NCI-H2227 (cell line): ENCODE measurements at regions not wholly inside any gene's neighbourhood (a gene's known extent, or its start where the extent isn't known, plus 50 kb on each side); places are given as distances from the start of the nearest gene placed in this dataset.

Experiments used
- DNase-seq: peaks from one replicate; lab custom pipeline; 2025; ENCODE audit not compliant: unreplicated experiment; lab: John Stamatoyannopoulos, UW

GRCh38 chr6:126091466-126091865 is 105.1 kb downstream of the TRMT11 start:
- DNase-seq: no peak

GRCh38 chr6:126093108-126093507 is 106.8 kb downstream of the TRMT11 start:
- DNase-seq: no peak

- no peak for DNase-seq
Measured at GRCh38 chr6:126094411-126094810, 108.1 kb downstream of the TRMT11 start.

GRCh38 chr6:126100386-126100785 is 114.0 kb downstream of the TRMT11 start:
- no peak for DNase-seq

GRCh38 chr6:126102358-126102757 is 116.0 kb downstream of the TRMT11 start:
- no peak for DNase-seq

DNA sequence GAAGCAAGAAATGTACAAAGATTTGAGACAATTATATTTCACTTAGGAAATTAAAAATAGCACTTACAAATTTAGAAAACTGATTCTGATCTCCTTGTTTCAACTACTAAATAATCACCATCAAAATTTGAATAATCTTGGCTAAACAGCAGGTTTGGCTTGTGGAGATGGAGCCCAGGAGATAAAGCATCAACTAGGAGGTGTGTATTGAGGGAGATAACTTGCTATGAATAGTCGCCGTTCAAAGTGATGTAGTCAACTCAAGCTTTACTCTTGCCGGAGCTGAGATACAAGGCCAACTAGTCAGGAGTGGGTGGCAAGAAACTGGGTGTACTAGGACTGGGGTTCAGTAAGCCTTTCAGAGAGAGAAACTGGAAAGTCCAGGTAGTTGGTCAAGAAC is 117.7 kb downstream of the TRMT11 start:
- DNase-seq: no peak

- DNase-seq: no peak
Measured at GRCh38 chr6:126107475-126108166, 121.3 kb downstream of the TRMT11 start.

DNA sequence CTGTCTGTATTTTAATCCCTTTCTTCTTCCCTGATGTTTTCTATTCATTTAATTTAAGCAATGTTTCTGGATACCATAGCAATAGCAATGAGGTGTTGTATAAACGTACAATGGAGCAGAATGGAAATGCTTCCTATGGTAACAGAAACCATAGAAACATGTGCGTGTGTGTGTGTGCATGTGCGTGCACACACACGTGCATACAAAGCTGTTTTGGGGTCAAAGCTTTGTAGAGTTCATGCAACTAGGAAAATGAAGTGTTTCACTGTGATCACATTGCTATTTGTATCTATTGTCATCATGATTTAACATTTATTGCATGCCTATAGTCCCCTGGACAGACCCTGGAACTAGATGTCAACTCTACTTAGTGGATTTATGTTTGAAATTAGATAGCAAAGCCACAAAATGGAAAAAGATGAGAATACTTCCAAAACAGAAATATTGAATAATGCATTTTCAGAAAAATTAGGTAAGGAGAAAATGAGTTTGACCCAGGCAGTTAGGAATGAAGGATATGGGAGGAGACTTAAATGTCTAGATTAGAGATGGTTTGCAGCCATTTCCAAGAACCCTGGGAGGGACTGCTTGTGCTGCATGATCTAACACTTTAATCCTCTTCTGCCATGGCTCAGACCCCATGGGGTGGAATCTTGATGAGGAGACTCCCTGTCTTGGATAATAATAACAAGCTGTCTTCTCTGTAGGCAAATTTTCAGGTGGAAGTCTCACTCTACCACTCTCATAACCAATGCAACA is 124.4 kb downstream of the TRMT11 start:
- no peak for DNase-seq

DNA sequence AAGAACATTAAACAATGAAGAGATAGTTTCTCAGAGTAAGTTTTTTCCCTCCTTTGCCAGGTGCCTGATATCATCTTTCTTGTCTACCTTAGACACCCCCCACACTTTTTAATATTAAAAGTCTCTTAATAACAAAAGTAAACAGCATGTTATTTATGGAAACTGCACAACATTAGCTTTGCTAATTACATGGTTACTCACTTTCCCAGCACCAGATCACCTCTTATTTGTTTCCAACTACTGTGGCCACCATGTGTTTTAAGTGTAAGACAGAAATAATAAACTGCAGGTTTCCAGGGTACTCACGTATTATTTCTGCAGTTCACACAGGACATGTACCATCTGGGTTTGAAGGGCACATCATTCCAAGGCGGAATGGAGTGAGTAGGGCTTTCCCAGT is 125.0 kb downstream of the TRMT11 start:
- no peak for DNase-seq

- no peak for DNase-seq
Measured at GRCh38 chr6:126112171-126112632, 125.9 kb downstream of the TRMT11 start.

DNA sequence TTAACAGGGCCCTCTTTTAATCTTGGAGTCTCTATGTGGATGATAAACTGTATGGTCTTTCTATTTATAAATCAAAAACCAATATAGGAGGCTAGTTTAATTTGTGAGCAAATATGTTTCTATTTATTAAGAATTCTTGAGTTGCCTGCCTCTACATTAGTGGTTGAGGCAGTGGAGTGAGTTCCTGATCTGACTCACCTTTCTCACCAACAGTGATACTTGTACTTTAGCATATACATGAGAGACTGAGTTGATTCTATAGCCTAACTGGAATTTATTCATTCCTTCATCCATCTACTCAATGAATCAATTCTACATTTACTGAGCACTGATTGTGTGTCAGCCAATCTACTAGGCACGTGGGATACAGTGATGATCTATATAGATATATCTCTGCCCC is 126.9 kb downstream of the TRMT11 start:
- DNase-seq: no peak

- DNase-seq: no peak
Measured at GRCh38 chr6:126117251-126117650, 130.9 kb downstream of the TRMT11 start.

- peak; percentile 1 for DNase-seq
Measured at GRCh38 chr6:126118058-126118755, 131.9 kb downstream of the TRMT11 start.

GRCh38 chr6:126118936-126119335 is 132.6 kb downstream of the TRMT11 start:
- DNase-seq: no peak

DNA sequence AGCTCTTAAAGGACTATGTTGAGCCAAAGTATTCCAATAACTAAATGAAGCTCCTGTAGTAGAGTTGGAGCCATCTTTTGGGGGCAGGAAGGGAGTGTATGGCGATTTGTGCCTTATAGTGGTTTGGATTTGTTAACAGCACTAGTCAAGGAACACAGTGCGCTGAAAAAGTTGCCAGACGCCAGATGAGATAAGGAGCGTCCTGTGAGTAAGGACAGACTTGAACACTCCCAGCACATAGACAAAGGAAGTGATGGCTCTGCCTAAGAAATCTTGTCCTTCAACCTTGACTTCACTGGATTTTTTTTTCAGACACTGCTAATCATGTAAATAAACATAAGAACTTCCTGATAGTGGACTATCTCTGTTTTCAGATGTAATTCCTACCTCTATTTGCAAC is 136.9 kb downstream of the TRMT11 start:
- DNase-seq: no peak

DNA sequence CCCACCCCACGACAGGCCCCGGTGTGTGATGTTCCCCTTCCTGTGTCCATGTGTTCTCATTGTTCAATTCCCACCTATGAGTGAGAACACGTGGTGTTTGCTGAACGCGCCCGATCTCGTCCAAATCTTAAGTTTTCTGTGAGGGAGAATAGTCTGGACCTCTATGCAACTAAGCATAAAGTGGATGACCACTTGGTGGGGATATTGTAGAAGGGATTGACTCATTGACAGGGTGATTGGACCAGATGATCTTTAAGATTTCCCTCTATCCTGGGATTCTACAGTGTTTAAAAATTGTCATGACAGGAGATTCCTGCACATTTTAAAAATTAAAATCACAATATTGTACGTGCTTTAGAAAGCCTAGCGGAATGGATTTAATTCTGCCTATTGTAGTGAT is 141.3 kb downstream of the TRMT11 start:
- DNase-seq: no peak

DNA sequence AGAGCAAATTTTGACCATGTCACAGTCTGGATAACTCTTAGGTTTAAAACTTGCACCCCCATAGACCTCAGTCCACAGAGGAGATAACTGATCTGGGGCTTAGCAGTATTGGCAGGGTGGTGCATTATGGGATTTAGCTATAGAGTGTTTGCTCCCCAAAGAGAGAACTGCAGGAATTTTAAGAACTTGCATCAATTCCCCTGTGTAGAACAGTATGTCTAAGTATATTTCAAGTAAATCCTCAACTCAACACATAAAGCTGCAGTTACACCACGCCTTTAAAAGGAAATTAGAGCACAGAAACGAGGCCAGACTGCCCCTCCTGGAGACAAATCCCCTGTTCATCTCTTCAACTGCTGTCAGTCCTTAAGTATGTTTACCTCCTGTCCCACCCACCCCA is 144.9 kb downstream of the TRMT11 start:
- DNase-seq: no peak

DNA sequence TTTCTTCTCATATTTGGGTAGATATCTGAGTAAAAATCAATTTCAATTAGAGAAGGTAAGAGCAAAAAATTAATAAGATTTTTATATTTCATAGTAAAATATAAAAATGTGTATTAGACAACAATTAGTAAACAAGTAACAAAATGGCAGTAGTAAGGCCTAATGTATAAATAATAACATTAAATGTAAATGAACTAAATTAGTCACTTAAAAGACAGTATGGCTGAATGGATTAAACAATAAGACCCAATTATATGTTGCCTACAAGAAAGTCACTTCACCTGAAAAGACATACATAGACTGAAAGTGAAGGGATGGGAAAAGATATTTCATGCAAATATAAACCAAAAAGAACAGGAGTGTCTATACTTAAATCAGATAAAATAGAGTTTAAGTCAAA is 147.6 kb downstream of the TRMT11 start:
- DNase-seq: no peak

DNA sequence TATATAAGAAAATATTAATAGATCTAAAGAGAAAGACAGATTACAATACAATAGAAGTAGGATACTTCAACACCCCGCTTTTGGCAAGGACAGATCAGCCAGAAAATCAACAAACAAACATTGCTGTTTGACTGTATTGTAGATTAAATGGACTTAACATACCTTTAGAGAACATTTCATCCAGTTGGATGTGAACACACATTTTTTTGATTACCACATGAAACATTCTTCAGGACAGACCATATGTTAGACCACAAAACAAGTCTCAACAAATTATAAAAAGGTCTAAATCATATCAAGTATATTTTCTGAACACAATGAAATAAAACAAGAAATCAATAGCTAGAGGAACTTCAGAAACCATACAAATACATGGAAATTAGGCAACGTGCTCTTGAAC is 148.2 kb downstream of the TRMT11 start:
- no peak for DNase-seq

GRCh38 chr6:126140015-126140414 is 153.7 kb downstream of the TRMT11 start:
- no peak for DNase-seq

DNA sequence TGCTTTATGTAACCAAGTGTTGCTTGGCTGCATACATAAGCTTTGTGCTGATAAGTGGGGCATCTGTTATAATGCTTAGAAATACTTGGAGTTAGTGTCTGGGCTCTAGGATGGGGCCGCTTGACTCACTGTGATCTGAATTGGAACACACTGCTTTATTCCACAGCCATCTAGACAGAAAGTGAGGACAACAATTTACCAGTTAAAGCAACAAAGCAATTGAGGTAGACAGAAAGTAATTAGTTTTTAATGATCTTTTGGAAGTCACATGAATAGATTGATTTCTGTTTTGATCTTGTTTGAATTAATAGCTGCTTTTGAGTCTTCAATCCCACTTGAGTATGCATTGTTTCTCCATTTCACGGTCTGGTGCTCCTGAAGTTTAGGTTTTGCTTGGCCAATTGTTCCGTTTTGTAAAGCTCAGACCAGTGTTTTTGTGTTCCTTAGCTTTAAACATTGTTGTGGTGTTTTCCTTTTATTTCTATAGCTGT is 157.5 kb downstream of the TRMT11 start:
- DNase-seq: no peak

GRCh38 chr6:126145351-126145750 is 159.0 kb downstream of the TRMT11 start:
- DNase-seq: peak; percentile 7
